Ascending aorta (tissue), 2 donors: ENCODE measurements at regions not wholly inside any gene's neighbourhood (a gene's known extent, or its start where the extent isn't known, plus 50 kb on each side); places are given as distances from the start of the nearest gene placed in this dataset.

ENCODE experiments used
- DNase-seq, 2 donors: peaks; one replicate each; pipeline ENCODE4 v3.0.0-alpha.2; 2019; ENCODE audit warnings: low spot score in 2 of 2
- H3K27ac ChIP-seq, 2 donors: fragments of 200-600 bp; sonication (generic); one replicate each; pipeline ENCODE4 v1.5.1; 2016 to 2017; ENCODE audit warnings: mild to moderate bottlenecking in 1 of 2
- H3K27me3 ChIP-seq: fragments of 200-600 bp; sonication (generic); one replicate; pipeline ENCODE4 v1.5.1; 2017
- H3K36me3 ChIP-seq, 2 donors: fragments of 200-600 bp; sonication (generic); one replicate each; pipeline ENCODE4 v1.5.1; 2016
- H3K4me1 ChIP-seq, 2 donors: fragments of 200-600 bp; sonication (generic); one replicate each; pipeline ENCODE4 v1.5.1; 2016 to 2017; ENCODE audit warnings: mild to moderate bottlenecking in 1 of 2
- H3K4me3 ChIP-seq, 2 donors: fragments of 200-600 bp; sonication (generic); one replicate each; pipeline ENCODE4 v1.5.1; 2016 to 2017; ENCODE audit warnings: mild to moderate bottlenecking in 1 of 2
- H3K9me3 ChIP-seq, 2 donors: fragments of 200-600 bp; sonication (generic); one replicate each; pipeline ENCODE4 v1.5.1; 2016
- CTCF ChIP-seq, 3 experiments: fragments of 200-600 bp in 2 of 3; fragments of 450-650 bp in 1 of 3; sonication (generic) in 2 of 3; IDR thresholded peaks; one replicate each; pipeline ENCODE4 v1.5.1; 2016 to 2019; ENCODE audit warnings: antibody characterized with exemption in 3 of 3, mild to moderate bottlenecking in 1 of 3, moderate library complexity in 1 of 3
- intact Hi-C: fragments of 100-400 bp; cut with DNase I; formaldehyde crosslinking; loops from one replicate; pipeline ENCODE4 v1.15.1; 2023

DNA sequence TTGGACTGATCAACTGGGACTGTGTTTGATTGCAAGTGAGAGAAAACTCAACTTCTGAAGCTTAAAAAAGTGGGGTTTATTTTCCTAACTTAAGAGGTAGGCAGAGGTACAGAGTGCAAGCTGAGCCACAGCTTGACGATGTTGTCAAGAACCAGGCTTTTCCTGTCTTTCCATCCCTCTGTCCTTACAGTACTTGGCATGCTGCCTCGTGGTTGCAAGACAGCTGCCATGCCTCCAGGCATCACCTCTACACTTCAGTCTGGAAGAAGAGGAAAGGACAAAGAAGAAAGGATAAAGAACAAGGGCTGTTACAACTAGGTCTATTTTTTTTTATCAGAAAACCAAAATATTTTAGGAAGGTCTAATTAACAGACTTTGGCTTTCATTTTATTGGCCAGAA lies 51.8 kb upstream of the GALNT15 start:
- Histone ChIP-seq H3K36me3 (no peaks in the 10 kb centered on the region), H3K27ac (no peak overlapping the region), H3K4me1 (no peaks in the 10 kb centered on the region), H3K4me3 (no peak overlapping the region), H3K9me3 (no peaks in the 10 kb centered on the region), H3K27me3 (no peaks in the 10 kb centered on the region)
- intact Hi-C loops, result no loop called here
- DNase-seq, result no peak
- no peak for TF ChIP-seq CTCF (IDR thresholded peaks at IDR 0.05)

DNA sequence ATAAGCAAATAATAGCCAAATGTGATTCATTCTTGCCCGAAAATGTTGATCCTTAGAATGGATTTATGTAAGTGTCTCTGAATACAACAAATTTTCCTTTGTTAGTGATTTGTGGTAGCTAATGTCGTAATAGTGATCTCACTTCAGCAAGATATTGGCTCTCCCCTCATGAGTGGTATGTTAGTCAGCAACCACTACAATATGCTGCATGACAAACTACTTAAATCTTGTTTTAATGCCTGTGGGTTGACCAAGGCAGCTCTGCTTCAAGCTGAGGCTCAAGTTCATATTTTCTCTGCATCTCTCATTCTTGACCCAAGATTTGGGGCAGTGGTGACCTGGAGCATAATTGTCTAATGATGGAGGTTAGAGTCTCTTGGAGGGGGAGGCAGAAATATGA lies 49.8 kb upstream of the GALNT15 start:
- peaks cover 0 to 1% of the 10 kb centered on the region in 2 donors for H3K4me1 ChIP-seq
- intact Hi-C loops, result no loop called here
- no peaks in the 10 kb centered on the region for H3K36me3 ChIP-seq
- H3K9me3 ChIP-seq, result no peaks in the 10 kb centered on the region
- DNase-seq, result no peak
- no peak overlapping the region for H3K27ac ChIP-seq
- no peak overlapping the region for H3K4me3 ChIP-seq
- H3K27me3 ChIP-seq, result no peaks in the 10 kb centered on the region
- TF ChIP-seq CTCF (IDR thresholded peaks at IDR 0.05), result no peak
